NK-92 treated with Interleukin-12 subunit alpha and Interleukin-12 subunit beta, amount 100 ng/mL, for 24 hours (cell line): ENCODE measurements at regions not wholly inside any gene's neighbourhood (a gene's known extent, or its start where the extent isn't known, plus 50 kb on each side); places are given as distances from the start of the nearest gene placed in this dataset.
A peak's percentile ranks its signal among the peaks of the same experiment; 100 is the strongest.

Source experiments
- DNase-seq: peaks from one replicate; lab custom pipeline; 2025; lab: John Stamatoyannopoulos, UW

DNA sequence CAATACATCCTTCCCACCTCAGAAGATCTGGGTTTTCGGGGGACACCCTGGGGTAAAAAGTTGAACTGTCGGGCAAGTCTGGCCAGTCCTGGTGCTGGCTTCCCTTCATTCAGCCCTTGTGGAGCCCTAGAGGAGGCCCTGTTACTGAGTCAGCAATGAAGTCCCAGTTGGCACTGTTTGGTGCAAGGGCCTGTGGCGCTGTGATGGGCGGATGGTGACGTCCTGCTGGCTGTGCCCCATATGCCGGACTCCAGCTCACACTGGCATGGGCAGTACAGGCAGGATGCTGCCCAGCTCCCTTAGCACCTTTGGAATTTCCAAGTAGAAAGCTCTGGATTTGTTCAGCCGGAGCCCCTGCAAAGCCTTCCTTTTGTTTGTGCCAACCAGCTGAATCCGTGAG is 186.2 kb upstream of the PMEPA1 start:
- DNase-seq = no peak

GRCh38 chr20:57895161-57895855 is 185.5 kb upstream of the PMEPA1 start:
- DNase-seq = no peak

GRCh38 chr20:57894522-57894921 is 184.7 kb upstream of the PMEPA1 start:
- DNase-seq = no peak

DNA sequence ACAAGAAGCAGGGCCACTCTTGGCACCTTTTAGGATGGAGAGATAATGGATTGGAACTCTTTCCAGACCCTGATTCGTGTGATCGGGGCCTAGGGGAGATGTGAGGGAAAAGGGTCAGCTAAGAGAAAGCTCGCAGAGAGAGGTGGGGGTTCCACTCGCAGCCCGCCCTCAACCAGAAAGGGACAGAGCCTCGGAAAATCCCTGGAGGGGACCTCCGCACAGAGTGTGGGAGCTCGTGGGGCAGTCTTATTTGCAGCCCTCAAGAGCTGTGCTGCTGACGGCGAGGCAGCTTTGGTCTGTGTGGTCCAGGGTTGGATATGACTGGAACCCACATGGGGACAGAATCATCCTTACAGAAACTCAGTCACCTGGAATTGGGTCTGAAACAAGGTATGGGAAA is 184.3 kb upstream of the PMEPA1 start:
- no peak for DNase-seq

DNA sequence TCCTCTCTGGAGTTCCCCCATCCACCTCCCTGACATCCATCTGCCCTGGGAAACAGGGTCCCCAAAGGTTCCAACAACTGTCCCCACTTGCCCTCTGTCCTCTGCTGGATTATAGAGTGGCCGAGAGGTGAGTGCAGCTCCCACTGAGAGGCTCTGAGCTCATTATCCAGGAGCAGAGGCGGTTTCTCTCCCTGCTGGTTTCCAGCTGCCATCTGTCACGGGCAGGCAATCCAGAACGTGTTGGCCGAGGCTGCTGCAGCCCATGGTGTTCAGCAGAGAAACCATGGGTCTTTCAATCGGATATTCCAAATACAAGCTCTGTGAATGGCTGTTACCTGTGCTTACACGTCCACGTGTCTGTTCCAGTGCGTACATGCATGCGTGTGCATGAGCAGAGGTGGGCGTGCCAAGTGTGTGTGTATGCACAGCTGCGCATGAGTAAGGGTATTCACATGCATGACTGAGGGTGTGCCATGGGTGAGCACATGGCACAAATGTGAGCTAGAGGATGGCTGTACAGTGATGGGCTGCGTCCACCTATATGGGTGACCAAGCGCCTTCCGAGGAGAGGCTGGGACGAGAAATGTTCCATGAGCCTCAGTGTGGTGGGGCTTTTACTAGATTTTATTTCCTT is 183.7 kb upstream of the PMEPA1 start:
- no peak for DNase-seq

- DNase-seq = no peak
Observed at GRCh38 chr20:57892471-57892870, 182.7 kb upstream of the PMEPA1 start.

DNA sequence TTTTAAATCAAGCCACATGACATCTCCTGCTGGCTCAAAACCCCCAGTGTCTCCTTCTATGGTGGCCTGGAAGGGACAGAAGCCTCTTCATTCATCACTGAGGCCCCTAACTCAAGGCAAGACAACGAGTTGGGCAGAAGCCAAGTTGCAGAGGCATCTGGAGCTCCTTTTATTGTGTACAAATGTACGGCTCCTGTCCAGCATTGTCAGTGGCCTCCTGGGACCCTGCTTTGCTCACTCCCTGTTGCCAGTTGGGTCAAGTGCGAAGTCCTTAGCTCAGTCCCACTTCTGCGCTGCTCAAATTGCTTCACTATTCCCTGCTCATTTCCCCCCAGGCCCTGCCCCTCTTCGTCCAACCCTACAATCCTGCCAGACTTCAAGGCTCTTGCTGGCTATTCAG is 181.2 kb upstream of the PMEPA1 start:
- no peak for DNase-seq

DNA sequence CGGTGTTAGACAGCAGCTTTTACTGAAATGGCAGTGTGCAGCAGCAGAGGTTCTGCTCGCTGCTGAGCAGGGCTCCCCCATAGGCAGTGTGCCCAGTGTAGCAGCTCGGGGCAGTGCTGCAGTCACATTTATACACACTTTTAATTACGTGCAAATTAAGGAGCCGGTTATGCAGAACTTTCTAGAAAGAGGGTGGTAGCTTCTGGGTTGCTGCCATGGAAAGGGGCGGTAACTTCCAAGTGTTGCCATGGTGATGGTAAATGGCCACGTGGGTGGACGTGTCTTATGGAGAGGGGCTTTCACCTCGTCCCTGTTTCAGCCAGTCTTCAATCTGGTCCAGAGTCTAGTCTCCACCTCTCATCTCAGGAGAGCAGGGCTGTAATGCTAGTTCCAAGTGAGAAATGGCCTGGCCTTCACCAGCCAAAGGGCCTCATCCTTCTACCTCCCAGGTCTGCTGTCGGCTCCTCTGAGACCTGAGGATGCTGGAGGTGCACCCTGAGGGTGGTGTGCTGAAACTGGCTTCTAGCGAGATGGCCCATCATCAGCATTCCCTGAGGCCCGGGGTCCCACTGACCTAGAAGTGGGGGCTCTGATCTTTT is 180.5 kb upstream of the PMEPA1 start:
- DNase-seq = no peak

DNA sequence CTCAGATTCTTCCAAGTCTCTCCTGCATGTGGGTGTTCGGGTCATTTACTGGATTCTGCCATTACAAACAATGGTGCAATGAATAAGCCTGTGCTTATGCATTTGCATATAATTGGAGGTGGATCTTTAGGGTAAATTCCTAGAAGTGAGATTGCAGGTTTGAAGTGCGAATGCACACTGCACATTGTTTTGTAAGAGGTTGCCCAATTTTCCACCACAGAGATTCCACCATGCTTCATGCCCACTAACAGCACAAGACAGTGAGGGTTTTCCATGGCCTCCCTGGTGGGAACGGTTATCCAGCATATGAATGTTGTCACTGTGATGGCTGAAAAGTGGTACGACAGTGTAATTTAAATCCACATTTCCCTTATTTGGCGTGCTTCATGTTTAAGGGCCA is 178.8 kb upstream of the PMEPA1 start:
- DNase-seq = peak; percentile 15

DNA sequence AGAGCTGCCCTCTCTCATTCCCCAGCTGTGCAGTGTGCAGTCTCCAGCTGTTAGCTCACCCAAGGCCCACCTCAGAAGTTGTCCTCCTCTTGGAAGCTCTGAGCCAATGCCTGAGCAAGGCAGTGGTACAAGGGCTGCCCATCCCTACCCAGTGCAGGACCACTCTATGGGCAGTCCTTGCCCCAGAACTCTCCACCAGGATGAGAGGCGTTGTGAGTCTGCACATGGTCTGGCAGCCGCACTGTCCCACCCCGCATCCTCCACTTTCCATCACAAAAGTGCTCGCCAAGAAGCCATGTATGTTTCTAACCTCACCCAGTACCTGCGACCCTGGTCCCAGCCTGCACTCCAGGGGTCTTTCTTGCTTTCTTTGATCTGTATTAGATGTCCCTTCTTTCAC is 175.1 kb upstream of the PMEPA1 start:
- no peak for DNase-seq

- no peak for DNase-seq
Observed at GRCh38 chr20:57883761-57884160, 173.9 kb upstream of the PMEPA1 start.

GRCh38 chr20:57883224-57883623 is 173.4 kb upstream of the PMEPA1 start:
- no peak for DNase-seq

DNA sequence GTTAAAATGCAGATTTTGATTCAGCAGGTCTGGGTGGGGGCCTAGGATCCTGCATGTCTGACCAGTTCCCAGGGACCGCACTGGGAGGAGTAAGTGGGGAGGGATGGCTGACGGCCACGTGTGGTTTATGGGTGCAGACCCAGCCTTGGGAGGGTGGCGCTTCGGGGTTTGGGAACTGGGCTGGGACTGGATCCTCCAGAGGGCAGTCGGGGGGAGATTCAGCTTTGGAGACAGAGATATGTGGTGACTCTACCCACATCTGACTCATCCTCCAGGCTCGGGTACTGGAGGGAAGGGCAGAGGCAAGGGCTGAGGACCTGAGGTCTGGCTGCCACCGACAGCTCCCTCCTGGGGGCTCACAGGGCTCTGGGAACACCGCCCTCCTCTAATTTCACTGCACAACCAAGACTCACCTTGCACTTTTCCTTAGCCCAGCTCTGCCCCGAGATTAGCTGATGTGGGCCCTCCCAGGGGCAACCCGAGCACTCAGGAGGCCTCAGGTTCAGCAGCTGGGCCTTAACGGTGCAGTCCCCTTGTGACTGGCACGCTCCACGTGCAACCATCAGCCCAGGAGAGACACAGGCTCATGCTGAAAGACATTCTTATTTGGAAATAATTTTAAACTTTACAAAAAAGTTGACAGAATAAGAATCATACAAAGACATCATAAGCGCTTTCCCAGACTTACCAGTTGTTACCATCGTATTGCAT is 172.8 kb upstream of the PMEPA1 start:
- DNase-seq = no peak

- DNase-seq = no peak
Observed at GRCh38 chr20:57881466-57882385, 171.9 kb upstream of the PMEPA1 start.

GRCh38 chr20:57880571-57880892 is 170.7 kb upstream of the PMEPA1 start:
- DNase-seq = no peak

GRCh38 chr20:57879779-57880570 is 170.2 kb upstream of the PMEPA1 start:
- no peak for DNase-seq

DNA sequence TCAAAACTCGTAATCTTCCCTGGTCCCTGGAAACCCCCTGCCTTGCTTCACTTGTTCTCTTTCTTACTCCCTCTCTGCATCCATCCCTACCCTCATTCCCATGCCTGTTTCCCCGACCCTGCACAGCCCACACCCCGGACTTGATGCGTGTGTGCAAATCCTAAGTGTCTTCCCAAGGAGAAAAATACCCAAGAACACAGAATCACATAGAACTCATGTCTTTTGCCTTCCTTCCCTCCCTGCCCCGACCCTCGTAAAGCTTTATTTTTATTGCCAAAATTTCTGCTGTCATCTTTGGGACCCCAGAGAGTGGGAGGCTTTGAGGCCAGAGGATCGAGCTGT is 169.6 kb upstream of the PMEPA1 start:
- DNase-seq = no peak

- DNase-seq = no peak
Observed at GRCh38 chr20:57878786-57879424, 169.1 kb upstream of the PMEPA1 start.

DNA sequence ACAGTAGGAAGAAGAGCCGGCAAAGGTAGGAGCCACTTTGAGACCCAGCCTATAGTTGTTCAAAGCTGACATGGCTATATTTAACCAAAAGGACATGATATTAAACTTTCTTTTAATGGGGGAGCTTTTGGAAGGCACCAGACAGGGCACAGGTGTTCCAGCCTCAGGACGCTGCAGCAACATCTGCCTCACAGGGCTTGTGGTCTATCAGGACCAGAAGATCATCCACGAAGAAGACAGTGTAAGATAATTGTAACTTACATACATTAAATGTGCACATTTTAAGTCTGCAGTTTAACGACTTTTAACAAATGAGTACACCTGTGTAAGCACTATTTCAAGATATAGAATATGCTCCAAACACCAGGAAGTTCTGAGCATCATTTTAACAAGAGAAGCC is 168.2 kb upstream of the PMEPA1 start:
- DNase-seq = no peak

GRCh38 chr20:57877131-57877824 is 167.5 kb upstream of the PMEPA1 start:
- DNase-seq = no peak
